Endothelial cell of umbilical vein (primary cell): ENCODE measurements at regions not wholly inside any gene's neighbourhood (a gene's known extent, or its start where the extent isn't known, plus 50 kb on each side); places are given as distances from the start of the nearest gene placed in this dataset.

ENCODE experiments used
- BruUV-seq: library from RNA; stranded (reverse); fragments of 400-500 nt; replicated peaks from 2 replicates; lab custom pipeline; 2021; lab: Mats Ljungman, UMichigan
- CTCF ChIA-PET: fragments of 300-600, 350-600 bp; sonication (Branson Sonifier 250); formaldehyde crosslinking; loops from one replicate; lab custom pipeline; 2021; ENCODE audit warnings: antibody characterized with exemption, inconsistent platforms; lab: Charles Lee
- POLR2A ChIA-PET: fragments of 300-600, 350-600 bp; sonication (Branson Sonifier 250); formaldehyde crosslinking; loops from one replicate; lab custom pipeline; 2021; ENCODE audit warnings: antibody characterized with exemption, inconsistent platforms; lab: Charles Lee
- DNase-seq: peaks from one replicate; pipeline ENCODE4 v3.0.0-alpha.2; 2011; ENCODE audit warnings: low read depth, low spot score
- FAIRE-seq: peaks from 2 replicates; lab custom pipeline; 2011; peaks lifted over from hg19 to GRCh38; lab: Jason Lieb, UNC
- H2AFZ ChIP-seq: 2 replicates; pipeline ENCODE4 v1.6.0; 2012; ENCODE audit warnings: low read depth, low read length, control low read depth, inconsistent platforms
- H3K27ac ChIP-seq: 2 replicates; pipeline ENCODE4 v1.5.1; 2011; ENCODE audit warnings: low read depth, mild to moderate bottlenecking, control low read depth, low read length, moderate library complexity; ENCODE audit not compliant: insufficient read depth
- H3K27me3 ChIP-seq, 2 experiments: 2 replicates each; pipeline versions ENCODE4 v1.6.0 to v1.6.1; 2011; ENCODE audit warnings: low read length in 2 of 2, mixed read lengths in 1 of 2; ENCODE audit not compliant: control insufficient read depth in 2 of 2, insufficient read depth in 2 of 2
- H3K36me3 ChIP-seq, 2 experiments: 2 replicates in 1 of 2; 3 replicates in 1 of 2; pipeline ENCODE4 v1.5.1; 2011; ENCODE audit warnings: low read length in 2 of 2, mild to moderate bottlenecking in 1 of 2, moderate library complexity in 1 of 2; ENCODE audit not compliant: control insufficient read depth in 2 of 2, insufficient read depth in 2 of 2; ENCODE audit errors: extremely low read depth in 1 of 2
- H3K4me1 ChIP-seq: 3 replicates; pipeline ENCODE4 v1.5.1; 2011; ENCODE audit warnings: mild to moderate bottlenecking, low read length; ENCODE audit not compliant: control insufficient read depth, insufficient read depth; ENCODE audit errors: extremely low read depth
- H3K4me2 ChIP-seq: 2 replicates; pipeline ENCODE4 v1.6.1; 2011; ENCODE audit warnings: low read length, control low read depth, mixed read lengths; ENCODE audit not compliant: insufficient read depth
- H3K4me3 ChIP-seq, 3 experiments: fragments of 200-600 bp in 1 of 3; sonication (generic), shearing (Covaris generic) in 1 of 3; replicated peaks in 1 of 3; 2 replicates each; pipeline ENCODE4 v1.5.1; 2011 to 2016; ENCODE audit warnings: control low read depth in 3 of 3, low read length in 3 of 3, mild to moderate bottlenecking in 2 of 3, inconsistent platforms in 1 of 3, low read depth in 1 of 3, moderate library complexity in 1 of 3; ENCODE audit not compliant: insufficient read depth in 1 of 3
- H3K79me2 ChIP-seq: 2 replicates; pipeline ENCODE4 v1.6.0; 2012; ENCODE audit warnings: low read length, inconsistent platforms; ENCODE audit not compliant: control insufficient read depth, insufficient read depth
- H3K9ac ChIP-seq: replicated peaks from 2 replicates; pipeline ENCODE3; 2011; ENCODE audit warnings: low read length, control low read depth; ENCODE audit not compliant: insufficient read depth; ENCODE audit errors: extremely low read depth
- H3K9me1 ChIP-seq: replicated peaks from 3 replicates; pipeline ENCODE4 v1.6.0; 2011; ENCODE audit warnings: mild to moderate bottlenecking, low read length; ENCODE audit not compliant: control insufficient read depth, insufficient read depth; ENCODE audit errors: extremely low read depth
- H3K9me3 ChIP-seq: replicated peaks from 2 replicates; pipeline ENCODE4 v1.5.1; 2012; ENCODE audit warnings: low read length, inconsistent platforms; ENCODE audit not compliant: control insufficient read depth, insufficient read depth
- H4K20me1 ChIP-seq: replicated peaks from 2 replicates; pipeline ENCODE3; 2011; ENCODE audit warnings: mild to moderate bottlenecking, low read length; ENCODE audit not compliant: control insufficient read depth, insufficient read depth; ENCODE audit errors: extremely low read depth
- EZH2 ChIP-seq: IDR thresholded peaks from 2 replicates; pipeline ENCODE4 v1.6.1; 2012; ENCODE audit warnings: borderline replicate concordance, low read depth, mild to moderate bottlenecking, moderate library complexity, low read length, inconsistent platforms; ENCODE audit not compliant: severe bottlenecking
- FOS ChIP-seq: IDR thresholded peaks from 2 replicates; pipeline ENCODE4 v1.6.1; 2011; ENCODE audit warnings: mild to moderate bottlenecking, low read length, moderate library complexity, borderline replicate concordance; ENCODE audit not compliant: insufficient read depth
- GATA2 ChIP-seq: IDR thresholded peaks from 2 replicates; pipeline ENCODE4 v1.7.0; 2011; ENCODE audit warnings: low read depth, mild to moderate bottlenecking, moderate library complexity, mixed read lengths, low read length; ENCODE audit not compliant: insufficient read length, insufficient read depth
- JUN ChIP-seq: IDR thresholded peaks from 2 replicates; pipeline ENCODE4 v1.6.1; 2011; ENCODE audit warnings: borderline replicate concordance, low read depth; ENCODE audit not compliant: insufficient read length, insufficient read depth
- MYC ChIP-seq: IDR thresholded peaks from one replicate; pipeline ENCODE4 v1.6.1; 2011; ENCODE audit warnings: mild to moderate bottlenecking, low read depth, low read length
- POLR2A ChIP-seq: IDR thresholded peaks from 2 replicates; pipeline ENCODE4 v1.6.1; 2012; ENCODE audit warnings: low read depth, mild to moderate bottlenecking, control low read depth, low read length
- POLR2AphosphoS5 ChIP-seq: IDR thresholded peaks from 2 replicates; pipeline ENCODE4 v1.6.1; 2012; ENCODE audit warnings: low read depth, mild to moderate bottlenecking, control low read depth, low read length, moderate library complexity; ENCODE audit not compliant: insufficient read depth
- dilution Hi-C: fragments of 300-500 bp; cut with MboI; formaldehyde crosslinking; loops from one replicate; pipeline ENCODE4 v1.15.0; 2019; ENCODE audit warnings: low sequenced_read_pairs; ENCODE audit not compliant: extremely low pct_ligation_motif_present
- intact Hi-C: fragments of 100-400 bp; cut with micrococcal nuclease; formaldehyde crosslinking; loops from one replicate; pipeline ENCODE4 v1.10.0; 2022
- TF ChIP-seq, protein P1 (sequence below), 2 donors: IDR thresholded peaks; 1 replicate in 1 of 2; 2 replicates in 1 of 2; pipeline ENCODE4 v1.5.1; 2011; ENCODE audit warnings: low read length in 2 of 2, mild to moderate bottlenecking in 2 of 2, moderate library complexity in 2 of 2, control low read depth in 1 of 2, inconsistent platforms in 1 of 2, low read depth in 1 of 2; ENCODE audit not compliant: insufficient read depth in 1 of 2; ENCODE audit errors: extremely low read depth in 1 of 2
- TF ChIP-seq, protein P2 (sequence below): IDR thresholded peaks from 2 replicates; pipeline ENCODE4 v1.6.1; 2011; ENCODE audit not compliant: insufficient read depth, insufficient read length

DNA sequence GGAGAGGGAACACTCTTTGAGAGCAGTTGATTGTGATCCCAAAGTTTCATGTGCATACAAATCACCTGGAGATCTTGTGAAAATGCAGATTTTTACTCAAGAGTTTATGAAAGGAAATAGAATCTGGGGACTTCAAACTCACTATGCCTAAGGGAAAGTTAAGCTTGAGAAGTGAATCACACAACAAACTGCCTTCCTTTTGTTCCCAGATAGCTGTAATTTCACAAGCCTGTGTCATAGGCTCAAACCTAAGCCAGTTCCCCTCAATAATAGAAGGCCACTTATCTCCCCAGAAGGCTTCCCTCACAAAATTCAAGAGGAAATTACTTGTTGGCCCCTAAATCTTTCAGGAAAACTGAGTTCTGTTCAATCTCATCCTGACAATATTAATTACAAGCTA lies 132.8 kb upstream of the MAGEB16 start:
- H3K9me1 ChIP-seq: no peaks in the 10 kb centered on the region
- FAIRE-seq (no peak), DNase-seq (no peak)
- intact Hi-C loops (no loop called here), dilution Hi-C loops (no loop called here)
- ChIA-PET CTCF (no interaction called here), POLR2A (no interaction called here)
- H3K4me2 ChIP-seq: no peak overlapping the region
- H3K4me1 ChIP-seq: no peaks in the 10 kb centered on the region
- H3K27ac ChIP-seq: no peak overlapping the region
- H2AFZ ChIP-seq: no peak overlapping the region
- H3K9me3 ChIP-seq: no peaks in the 10 kb centered on the region
- TF ChIP-seq, protein P1, sequence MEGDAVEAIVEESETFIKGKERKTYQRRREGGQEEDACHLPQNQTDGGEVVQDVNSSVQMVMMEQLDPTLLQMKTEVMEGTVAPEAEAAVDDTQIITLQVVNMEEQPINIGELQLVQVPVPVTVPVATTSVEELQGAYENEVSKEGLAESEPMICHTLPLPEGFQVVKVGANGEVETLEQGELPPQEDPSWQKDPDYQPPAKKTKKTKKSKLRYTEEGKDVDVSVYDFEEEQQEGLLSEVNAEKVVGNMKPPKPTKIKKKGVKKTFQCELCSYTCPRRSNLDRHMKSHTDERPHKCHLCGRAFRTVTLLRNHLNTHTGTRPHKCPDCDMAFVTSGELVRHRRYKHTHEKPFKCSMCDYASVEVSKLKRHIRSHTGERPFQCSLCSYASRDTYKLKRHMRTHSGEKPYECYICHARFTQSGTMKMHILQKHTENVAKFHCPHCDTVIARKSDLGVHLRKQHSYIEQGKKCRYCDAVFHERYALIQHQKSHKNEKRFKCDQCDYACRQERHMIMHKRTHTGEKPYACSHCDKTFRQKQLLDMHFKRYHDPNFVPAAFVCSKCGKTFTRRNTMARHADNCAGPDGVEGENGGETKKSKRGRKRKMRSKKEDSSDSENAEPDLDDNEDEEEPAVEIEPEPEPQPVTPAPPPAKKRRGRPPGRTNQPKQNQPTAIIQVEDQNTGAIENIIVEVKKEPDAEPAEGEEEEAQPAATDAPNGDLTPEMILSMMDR (IDR thresholded peaks at IDR 0.05; ENCODE audit: extremely low read depth in 1 of 2, insufficient read depth in 1 of 2, low read depth in 1 of 2, low read length in 2 of 2): no peak
- no peak for TF ChIP-seq EZH2
- TF ChIP-seq POLR2A: no peak
- no peak for TF ChIP-seq JUN
- TF ChIP-seq GATA2: no peak
- no peak for TF ChIP-seq FOS
- TF ChIP-seq MYC: no peak
- H3K79me2 ChIP-seq: no peaks in the 10 kb centered on the region
- no peak overlapping the region for H3K9ac ChIP-seq
- H4K20me1 ChIP-seq: no peaks in the 10 kb centered on the region
- no peaks in the 10 kb centered on the region for H3K27me3 ChIP-seq
- no peak overlapping the region for H3K4me3 ChIP-seq
- H3K36me3 ChIP-seq: no peaks in the 10 kb centered on the region
- no TSS peak for BruUV-seq

DNA sequence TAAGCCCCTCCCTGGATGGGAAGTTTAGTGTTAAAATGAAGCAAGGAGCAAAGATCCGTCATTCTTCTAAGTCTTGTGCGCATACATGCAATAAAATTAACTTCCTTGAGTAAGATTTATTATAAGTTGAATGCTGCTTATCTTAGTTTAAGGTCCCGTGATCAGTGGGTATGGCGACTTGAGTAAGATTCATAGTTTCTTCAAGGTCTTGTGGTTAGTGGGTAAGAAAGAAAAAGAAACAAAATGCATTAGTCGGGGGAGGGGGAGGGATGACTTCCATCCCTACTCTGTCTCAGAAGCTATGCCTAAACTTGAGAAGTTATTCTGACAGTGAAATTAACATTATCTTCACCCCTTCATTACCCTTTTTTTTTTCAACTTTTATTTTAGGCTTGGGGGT lies 127.3 kb upstream of the MAGEB16 start:
- Histone ChIP-seq H3K36me3 (no peaks in the 10 kb centered on the region), H3K4me1 (no peaks in the 10 kb centered on the region), H3K27ac (no peak overlapping the region), H3K9ac (no peak overlapping the region), H3K9me1 (no peaks in the 10 kb centered on the region), H3K27me3 (no peaks in the 10 kb centered on the region), H3K9me3 (no peaks in the 10 kb centered on the region), H2AFZ (no peak overlapping the region), H3K4me2 (no peak overlapping the region), H4K20me1 (no peaks in the 10 kb centered on the region), H3K4me3 (no peak overlapping the region), H3K79me2 (no peaks in the 10 kb centered on the region)
- DNase-seq (no peak), FAIRE-seq (no peak)
- CTCF ChIA-PET: no interaction called here
- no TSS peak for BruUV-seq
- TF ChIP-seq, protein P1 (IDR thresholded peaks at IDR 0.05; ENCODE audit: extremely low read depth in 1 of 2, insufficient read depth in 1 of 2, low read depth in 1 of 2, low read length in 2 of 2): no peak
- TF ChIP-seq POLR2AphosphoS5 (no peak), EZH2 (no peak), JUN (no peak), GATA2 (no peak), FOS (no peak), MYC (no peak), POLR2A (no peak)
- TF ChIP-seq, protein P2, sequence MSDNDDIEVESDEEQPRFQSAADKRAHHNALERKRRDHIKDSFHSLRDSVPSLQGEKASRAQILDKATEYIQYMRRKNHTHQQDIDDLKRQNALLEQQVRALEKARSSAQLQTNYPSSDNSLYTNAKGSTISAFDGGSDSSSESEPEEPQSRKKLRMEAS: no peak
- intact Hi-C loops: no loop called here
- POLR2A ChIA-PET: no interaction called here
- dilution Hi-C loops: no loop called here
